ENCODE measurements at regions not wholly inside any gene's neighbourhood (a gene's known extent, or its start where the extent isn't known, plus 50 kb on each side); places are given as distances from the start of the nearest gene placed in this dataset.

DNA sequence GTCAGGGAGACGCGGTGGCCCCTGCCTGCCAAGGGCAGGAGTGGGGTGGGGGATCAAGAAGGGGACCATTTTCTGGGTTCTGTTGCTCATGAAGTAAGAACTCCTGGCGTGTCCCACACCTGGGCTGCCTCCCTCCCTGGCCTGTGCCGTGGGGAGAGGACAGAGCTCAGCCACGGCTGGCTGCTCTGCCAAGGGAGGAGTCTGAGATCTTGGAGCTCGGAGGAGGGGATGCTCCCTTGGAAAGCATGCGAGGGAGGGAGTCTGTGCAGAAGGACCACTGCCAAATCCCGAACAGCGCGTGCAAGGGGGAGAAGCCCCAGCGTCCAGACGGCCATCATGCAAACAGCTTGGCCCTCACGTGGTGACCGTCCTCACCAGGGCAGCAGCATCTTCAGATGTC is 64.2 kb upstream of the ZNF469 start:
- no peak for TF ChIP-seq JUND (IDR thresholded peaks at IDR 0.05; ENCODE audit: low read length)
- TF ChIP-seq TCF12 (IDR thresholded peaks at IDR 0.05; ENCODE audit: low read depth, low read length) = no peak
- TF ChIP-seq, protein P1, sequence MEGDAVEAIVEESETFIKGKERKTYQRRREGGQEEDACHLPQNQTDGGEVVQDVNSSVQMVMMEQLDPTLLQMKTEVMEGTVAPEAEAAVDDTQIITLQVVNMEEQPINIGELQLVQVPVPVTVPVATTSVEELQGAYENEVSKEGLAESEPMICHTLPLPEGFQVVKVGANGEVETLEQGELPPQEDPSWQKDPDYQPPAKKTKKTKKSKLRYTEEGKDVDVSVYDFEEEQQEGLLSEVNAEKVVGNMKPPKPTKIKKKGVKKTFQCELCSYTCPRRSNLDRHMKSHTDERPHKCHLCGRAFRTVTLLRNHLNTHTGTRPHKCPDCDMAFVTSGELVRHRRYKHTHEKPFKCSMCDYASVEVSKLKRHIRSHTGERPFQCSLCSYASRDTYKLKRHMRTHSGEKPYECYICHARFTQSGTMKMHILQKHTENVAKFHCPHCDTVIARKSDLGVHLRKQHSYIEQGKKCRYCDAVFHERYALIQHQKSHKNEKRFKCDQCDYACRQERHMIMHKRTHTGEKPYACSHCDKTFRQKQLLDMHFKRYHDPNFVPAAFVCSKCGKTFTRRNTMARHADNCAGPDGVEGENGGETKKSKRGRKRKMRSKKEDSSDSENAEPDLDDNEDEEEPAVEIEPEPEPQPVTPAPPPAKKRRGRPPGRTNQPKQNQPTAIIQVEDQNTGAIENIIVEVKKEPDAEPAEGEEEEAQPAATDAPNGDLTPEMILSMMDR (IDR thresholded peaks at IDR 0.05; ENCODE audit: control extremely low read depth in 1 of 3, insufficient read depth in 1 of 3, low read depth in 1 of 3, low read length in 3 of 3) = no peak
- no peak for TF ChIP-seq YY1 (IDR thresholded peaks at IDR 0.05; ENCODE audit: low read depth, low read length)

Measured in H1 (cell line).